K562 (cell line): ENCODE measurements at regions not wholly inside any gene's neighbourhood (a gene's known extent, or its start where the extent isn't known, plus 50 kb on each side); places are given as distances from the start of the nearest gene placed in this dataset.
A peak's percentile ranks its signal among the peaks of the same experiment; 100 is the strongest.

Experiments
- ATAC-seq: fragments of 200-7000 bp; cut with Tn5 transposase; 3 replicates; pipeline ENCODE4 v1.9.1; 2020; ENCODE audit warnings: moderate library complexity
- BruUV-seq: library from RNA; stranded (reverse); fragments of 400-500 nt; replicated peaks from 2 replicates; lab custom pipeline; 2021; lab: Mats Ljungman, UMichigan
- CTCF ChIA-PET: fragments of 300-600 bp; formaldehyde crosslinking; extraction: SDS; loops from one replicate; lab custom pipeline; 2021; ENCODE audit warnings: low intra/inter-chr PET ratio; lab: Yijun Ruan, JAX
- POLR2A ChIA-PET: fragments of 300-600, 350-650 bp; sonication (Branson Sonifier 250); formaldehyde crosslinking; extraction: SDS; loops from one replicate; lab custom pipeline; 2021; ENCODE audit warnings: antibody characterized with exemption, inconsistent platforms; lab: Yijun Ruan, JAX
- DNase-seq, 4 experiments: peaks; one replicate each; pipeline versions ENCODE4 v3.0.0 to v3.0.0-alpha.2; 2011 to 2018; ENCODE audit warnings: low spot score in 3 of 4, mixed read lengths in 3 of 4; ENCODE audit errors: extremely low read depth in 1 of 4
- FAIRE-seq: peaks from 2 replicates; lab custom pipeline; 2011; peaks lifted over from hg19 to GRCh38; lab: Jason Lieb, UNC
- H2AFZ ChIP-seq: 2 replicates; pipeline ENCODE4 v1.6.0; 2011; ENCODE audit warnings: low read depth, low read length, control low read depth, inconsistent platforms
- H3K27ac ChIP-seq: fragments of 200-600 bp; 3 replicates; pipeline ENCODE4 v1.8.0; 2011; ENCODE audit warnings: low read depth, mild to moderate bottlenecking, control low read depth, inconsistent platforms, low read length, moderate library complexity, mixed read lengths; ENCODE audit errors: extremely low read depth
- H3K27me3 ChIP-seq, 2 experiments: fragments of 300-600 bp in 1 of 2; 2 replicates in 1 of 2; 3 replicates in 1 of 2; pipeline versions ENCODE4 v1.6.0 to v1.8.0; 2011; ENCODE audit warnings: inconsistent platforms in 2 of 2, low read length in 2 of 2, mild to moderate bottlenecking in 1 of 2, mixed read lengths in 1 of 2, moderate library complexity in 1 of 2; ENCODE audit not compliant: control insufficient read depth in 2 of 2, insufficient read depth in 2 of 2
- H3K36me3 ChIP-seq: fragments of 300-600 bp; 3 replicates; pipeline ENCODE4 v1.8.0; 2011; ENCODE audit warnings: mild to moderate bottlenecking, low read length, inconsistent platforms; ENCODE audit not compliant: control insufficient read depth, insufficient read depth
- H3K4me1 ChIP-seq, 2 experiments: fragments of 200-600 bp in 1 of 2; replicated peaks in 1 of 2; 2 replicates in 1 of 2; 3 replicates in 1 of 2; pipeline versions ENCODE4 v1.5.1 to v1.8.0; 2011; ENCODE audit warnings: inconsistent platforms in 2 of 2, low read length in 2 of 2, mild to moderate bottlenecking in 1 of 2, mixed read lengths in 1 of 2, moderate library complexity in 1 of 2; ENCODE audit not compliant: control insufficient read depth in 2 of 2, insufficient read depth in 2 of 2
- H3K4me2 ChIP-seq: 2 replicates; pipeline ENCODE4 v1.6.1; 2011; ENCODE audit warnings: low read length, control low read depth, inconsistent platforms, mixed read lengths; ENCODE audit not compliant: insufficient read depth
- H3K4me3 ChIP-seq: fragments of 200-600 bp; sonication (generic), shearing (Covaris generic); 2 replicates; pipeline ENCODE4 v1.5.1; 2016; ENCODE audit warnings: control low read depth, inconsistent platforms
- H3K79me2 ChIP-seq: fragments of 200-600 bp; 3 replicates; pipeline ENCODE4 v1.8.0; 2011; ENCODE audit warnings: low read length, inconsistent platforms; ENCODE audit not compliant: control insufficient read depth, insufficient read depth
- H3K9ac ChIP-seq, 2 experiments: 2 replicates each; pipeline versions ENCODE4 v1.6.0 to v1.6.1; 2011; ENCODE audit warnings: low read depth in 2 of 2, low read length in 2 of 2, control low read depth in 1 of 2, inconsistent platforms in 1 of 2, mild to moderate bottlenecking in 1 of 2, mixed read lengths in 1 of 2; ENCODE audit not compliant: insufficient read depth in 1 of 2
- H3K9me1 ChIP-seq: one replicate; pipeline ENCODE4 v1.6.0; 2011; ENCODE audit warnings: inconsistent platforms, mild to moderate bottlenecking, low read length, moderate library complexity; ENCODE audit not compliant: control insufficient read depth, insufficient read depth
- H3K9me3 ChIP-seq: replicated peaks from 2 replicates; pipeline ENCODE4 v1.5.1; 2011; ENCODE audit warnings: low read depth, low read length, inconsistent platforms; ENCODE audit not compliant: control insufficient read depth, insufficient read depth
- H4K20me1 ChIP-seq: replicated peaks from 2 replicates; pipeline ENCODE4 v1.6.1; 2011; ENCODE audit warnings: low read length, inconsistent platforms, mixed read lengths; ENCODE audit not compliant: control insufficient read depth, insufficient read depth
- CSDE1 ChIP-seq, 2 experiments: fragments of 450-650 bp; IDR thresholded peaks; 2 replicates each; pipeline ENCODE4 v1.6.1; 2016; ENCODE audit warnings: mild to moderate bottlenecking in 1 of 2
- DACH1 ChIP-seq: fragments of 450-650 bp; IDR thresholded peaks from 2 replicates; pipeline ENCODE4 v1.6.1; 2018; ENCODE audit not compliant: partially characterized antibody
- DMBX1 ChIP-seq: fragments of 250-450 bp; sonication (Bioruptor Pico); IDR thresholded peaks from 2 replicates; pipeline ENCODE4 v1.8.0; 2022; ENCODE audit warnings: inconsistent platforms, mild to moderate bottlenecking, moderate library complexity, borderline replicate concordance
- ELF2 ChIP-seq: fragments of 250-450 bp; sonication (Bioruptor Pico); IDR thresholded peaks from 2 replicates; pipeline ENCODE4 v1.5.0; 2021; ENCODE audit warnings: mild to moderate bottlenecking
- ESRRB ChIP-seq: fragments of 250-450 bp; sonication (Bioruptor Pico); IDR thresholded peaks from 2 replicates; pipeline ENCODE4 v1.5.0; 2020; ENCODE audit warnings: mild to moderate bottlenecking, moderate library complexity, borderline replicate concordance
- FOXJ3 ChIP-seq: sonication (generic); formaldehyde crosslinking; IDR thresholded peaks from 2 replicates; pipeline ENCODE4 v1.4.0; 2020; ENCODE audit warnings: mild to moderate bottlenecking, missing genetic modification reagents
- HMG20A ChIP-seq: fragments of 450-650 bp; formaldehyde crosslinking; conservative IDR thresholded peaks from 2 replicates; pipeline ENCODE4 v1.4.0; 2020; ENCODE audit warnings: mild to moderate bottlenecking, mixed read lengths
- HNRNPH1 ChIP-seq: fragments of 200-400 bp; formaldehyde crosslinking; optimal IDR thresholded peaks from 2 replicates; pipeline ENCODE3; 2017; ENCODE audit warnings: low read depth, mild to moderate bottlenecking, low read length, moderate library complexity
- NR2F6 ChIP-seq: fragments of 450-650 bp; formaldehyde crosslinking; IDR thresholded peaks from 2 replicates; pipeline ENCODE4 v1.4.0; 2020; ENCODE audit warnings: mild to moderate bottlenecking
- SUPT5H ChIP-seq: fragments of 450-650 bp; IDR thresholded peaks from 2 replicates; pipeline ENCODE4 v1.6.1; 2016
- TAF9B ChIP-seq: fragments of 450-650 bp; IDR thresholded peaks from 2 replicates; pipeline ENCODE4 v1.6.1; 2018; ENCODE audit warnings: mild to moderate bottlenecking; ENCODE audit not compliant: partially characterized antibody
- TAL1 ChIP-seq: fragments of 450-650 bp; IDR thresholded peaks from 2 replicates; pipeline ENCODE4 v1.6.1; 2016; ENCODE audit warnings: mild to moderate bottlenecking
- ZFP1 ChIP-seq: fragments of 450-650 bp; formaldehyde crosslinking; IDR thresholded peaks from 2 replicates; pipeline ENCODE4 v1.4.0; 2020; ENCODE audit warnings: mild to moderate bottlenecking, mixed read lengths
- ZNF282 ChIP-seq: sonication (generic); formaldehyde crosslinking; IDR thresholded peaks from 2 replicates; pipeline ENCODE4 v1.8.1; 2023; ENCODE audit warnings: missing genetic modification reagents
- WGBS: fragments of 100-300 bp; shearing (Covaris generic); methylation state at CpG from one replicate; pipeline ENCODE4 v1.1.6; 2016; ENCODE audit warnings: low coverage, mixed read lengths; ENCODE audit not compliant: insufficient coverage; ENCODE audit errors: missing lambda C conversion rate; 5-methylcytosine and 5-hydroxymethylcytosine counted together
- in situ Hi-C: fragments of 300-500 bp; cut with MboI; formaldehyde crosslinking; loops from 4 replicates; pipeline ENCODE4 v1.15.0; 2018; ENCODE audit warnings: inconsistent platforms, mixed read lengths
- intact Hi-C: fragments of 100-400 bp; cut with micrococcal nuclease; formaldehyde crosslinking; loops from 2 replicates; pipeline ENCODE4 v1.14.2; 2022
- TF ChIP-seq, protein P1 (sequence below): fragments of 250-450 bp; sonication (Bioruptor Pico); IDR thresholded peaks from 2 replicates; pipeline ENCODE4 v1.9.0; 2021; ENCODE audit warnings: mild to moderate bottlenecking
- TF ChIP-seq, protein P2 (sequence below): fragments of 450-650 bp; conservative IDR thresholded peaks from 2 replicates; pipeline ENCODE4 v1.6.1; 2016; ENCODE audit warnings: missing genetic modification characterization, low read depth, mild to moderate bottlenecking, missing compliant biosample characterization, moderate library complexity
- TF ChIP-seq, protein P3 (sequence below): fragments of 250-450 bp; sonication (Bioruptor Pico); IDR thresholded peaks from 2 replicates; pipeline ENCODE4 v1.4.0; 2020; ENCODE audit warnings: mild to moderate bottlenecking

DNA sequence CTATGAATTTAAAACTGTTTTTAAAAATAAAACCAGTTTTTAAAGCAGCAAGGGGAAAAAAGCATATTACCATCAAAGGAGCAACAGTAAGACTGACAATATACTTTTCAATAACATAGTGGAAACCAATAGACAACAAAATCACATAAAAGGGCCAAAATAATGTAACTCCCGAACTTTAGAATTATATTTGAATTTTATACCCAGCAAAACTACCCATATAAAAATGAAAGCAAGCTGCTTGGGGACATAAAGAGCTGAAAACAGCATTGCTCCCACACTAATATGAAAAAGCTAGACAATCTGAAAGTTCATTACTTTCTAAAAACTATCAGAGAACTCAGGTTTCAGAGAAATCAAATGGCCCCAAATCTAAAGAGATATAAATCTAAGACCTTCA lies 199.4 kb upstream of the ARID1B start:
- POLR2A ChIA-PET = no interaction called here
- in situ Hi-C loops (no loop called here), intact Hi-C loops (loop anchor here (10.0 kb wide), 1 partner anchor 697 kb away; no protein-coding TSS in a partner anchor)
- ATAC-seq = no peak
- Histone ChIP-seq H3K4me1 (no peaks in the 10 kb centered on the region), H3K9ac (no peak overlapping the region), H4K20me1 (no peaks in the 10 kb centered on the region), H3K36me3 (no peaks in the 10 kb centered on the region), H3K4me3 (no peak overlapping the region), H3K79me2 (no peaks in the 10 kb centered on the region), H3K27ac (no peak overlapping the region), H2AFZ (no peak overlapping the region), H3K9me1 (no peaks in the 10 kb centered on the region), H3K4me2 (no peak overlapping the region), H3K27me3 (peaks cover 0 to 2% of the 10 kb centered on the region in 2 experiments; a peak in 2 of 5 replicates), H3K9me3 (no peaks in the 10 kb centered on the region)
- BruUV-seq = no TSS peak
- CTCF ChIA-PET = interaction anchor here (0.5 to 0.6 kb wide), 2 partner anchors 83 kb away, joined by 3 to 4 read pairs; no protein-coding TSS in a partner anchor
- no peak for DNase-seq
- WGBS = 0% methylated on average over 1 of the region's 1 CpG
- TF ChIP-seq HMG20A (CRISPR knock-in tag) (no peak), ESRRB (CRISPR knock-in tag) (no peak), ZFP1 (CRISPR knock-in tag) (peak; percentile 88), CSDE1 (IDR thresholded peaks at IDR 0.05) (no peak)
- TF ChIP-seq, protein P1, sequence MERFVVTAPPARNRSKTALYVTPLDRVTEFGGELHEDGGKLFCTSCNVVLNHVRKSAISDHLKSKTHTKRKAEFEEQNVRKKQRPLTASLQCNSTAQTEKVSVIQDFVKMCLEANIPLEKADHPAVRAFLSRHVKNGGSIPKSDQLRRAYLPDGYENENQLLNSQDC (CRISPR knock-in tag) = no peak
- no peak for FAIRE-seq

DNA sequence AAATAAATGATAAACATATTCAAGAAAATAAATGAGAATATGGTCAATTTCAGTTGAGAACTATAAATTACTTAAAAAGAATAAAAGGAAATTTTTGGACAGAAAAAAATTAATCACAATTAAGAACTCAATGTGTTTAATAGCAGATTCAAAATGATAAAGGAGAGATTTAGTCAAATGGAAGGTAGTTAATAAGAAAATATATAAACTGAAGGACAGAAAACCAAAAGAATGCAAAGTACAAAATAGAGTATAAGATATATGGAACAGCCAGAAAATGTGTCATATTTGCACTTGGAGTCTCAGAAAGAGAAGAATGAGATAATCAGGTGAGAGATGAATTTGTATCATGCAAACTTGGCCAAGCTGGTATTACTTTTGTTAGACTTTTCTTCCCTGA lies 201.8 kb upstream of the ARID1B start:
- intact Hi-C loops = loop anchor here (10.0 kb wide), 1 partner anchor 699 kb away; no protein-coding TSS in a partner anchor
- CTCF ChIA-PET = no interaction called here
- no peaks in the 10 kb centered on the region for H3K36me3 ChIP-seq
- BruUV-seq = no TSS peak
- in situ Hi-C loops = no loop called here
- H3K4me3 ChIP-seq = no peak overlapping the region
- H4K20me1 ChIP-seq = no peaks in the 10 kb centered on the region
- no peaks in the 10 kb centered on the region for H3K79me2 ChIP-seq
- ATAC-seq (no peak), FAIRE-seq (no peak), DNase-seq (no peak)
- H3K4me1 ChIP-seq = no peaks in the 10 kb centered on the region
- no peak overlapping the region for H3K27ac ChIP-seq
- POLR2A ChIA-PET = no interaction called here
- no peaks in the 10 kb centered on the region for H3K9me3 ChIP-seq
- peaks cover 2 to 11% of the 10 kb centered on the region in 2 experiments; a peak in 3 of 5 replicates for H3K27me3 ChIP-seq
- no peak overlapping the region for H2AFZ ChIP-seq
- no peaks in the 10 kb centered on the region for H3K9me1 ChIP-seq
- no peak overlapping the region for H3K9ac ChIP-seq
- no peak overlapping the region for H3K4me2 ChIP-seq
- TF ChIP-seq TAL1 = no peak
- TF ChIP-seq, protein P2, sequence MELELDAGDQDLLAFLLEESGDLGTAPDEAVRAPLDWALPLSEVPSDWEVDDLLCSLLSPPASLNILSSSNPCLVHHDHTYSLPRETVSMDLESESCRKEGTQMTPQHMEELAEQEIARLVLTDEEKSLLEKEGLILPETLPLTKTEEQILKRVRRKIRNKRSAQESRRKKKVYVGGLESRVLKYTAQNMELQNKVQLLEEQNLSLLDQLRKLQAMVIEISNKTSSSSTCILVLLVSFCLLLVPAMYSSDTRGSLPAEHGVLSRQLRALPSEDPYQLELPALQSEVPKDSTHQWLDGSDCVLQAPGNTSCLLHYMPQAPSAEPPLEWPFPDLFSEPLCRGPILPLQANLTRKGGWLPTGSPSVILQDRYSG (tag) = no peak
- TF ChIP-seq SUPT5H = no peak
- TF ChIP-seq FOXJ3 = no peak
- TF ChIP-seq, protein P3, sequence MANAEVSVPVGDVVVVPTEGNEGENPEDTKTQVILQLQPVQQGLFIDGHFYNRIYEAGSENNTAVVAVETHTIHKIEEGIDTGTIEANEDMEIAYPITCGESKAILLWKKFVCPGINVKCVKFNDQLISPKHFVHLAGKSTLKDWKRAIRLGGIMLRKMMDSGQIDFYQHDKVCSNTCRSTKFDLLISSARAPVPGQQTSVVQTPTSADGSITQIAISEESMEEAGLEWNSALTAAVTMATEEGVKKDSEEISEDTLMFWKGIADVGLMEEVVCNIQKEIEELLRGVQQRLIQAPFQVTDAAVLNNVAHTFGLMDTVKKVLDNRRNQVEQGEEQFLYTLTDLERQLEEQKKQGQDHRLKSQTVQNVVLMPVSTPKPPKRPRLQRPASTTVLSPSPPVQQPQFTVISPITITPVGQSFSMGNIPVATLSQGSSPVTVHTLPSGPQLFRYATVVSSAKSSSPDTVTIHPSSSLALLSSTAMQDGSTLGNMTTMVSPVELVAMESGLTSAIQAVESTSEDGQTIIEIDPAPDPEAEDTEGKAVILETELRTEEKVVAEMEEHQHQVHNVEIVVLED (CRISPR knock-in tag) = no peak
- TF ChIP-seq ZNF282 (CRISPR knock-in tag) = no peak
- TF ChIP-seq NR2F6 (CRISPR knock-in tag) = no peak
- no peak for TF ChIP-seq DACH1
- TF ChIP-seq ELF2 (CRISPR knock-in tag) = no peak
- TF ChIP-seq TAF9B = no peak
- TF ChIP-seq DMBX1 = no peak
- no peak for TF ChIP-seq HNRNPH1
